IMR-90 (cell line): ENCODE measurements at regions not wholly inside any gene's neighbourhood (a gene's known extent, or its start where the extent isn't known, plus 50 kb on each side); places are given as distances from the start of the nearest gene placed in this dataset.

Experiments used
- ATAC-seq: fragments of 200-7000 bp; cut with Tn5 transposase; 2 replicates; pipeline ENCODE4 v1.9.1; 2020; ENCODE audit warnings: low read depth, mild to moderate bottlenecking, moderate library complexity
- BruUV-seq: library from RNA; stranded (reverse); fragments of 400-500 nt; replicated peaks from 2 replicates; lab custom pipeline; 2021; lab: Mats Ljungman, UMichigan
- CTCF ChIA-PET: fragments of 300-600 bp; formaldehyde crosslinking; extraction: SDS; loops from one replicate; lab custom pipeline; 2021; ENCODE audit warnings: antibody characterized with exemption; lab: Yijun Ruan, JAX
- POLR2A ChIA-PET: fragments of 300-600 bp; sonication (Branson Sonifier 250); formaldehyde crosslinking; loops from one replicate; lab custom pipeline; 2022; ENCODE audit warnings: antibody characterized with exemption; ENCODE audit not compliant: unreplicated experiment; lab: Charles Lee
- DNase-seq: peaks from one replicate; pipeline ENCODE4 v3.0.0; 2013
- H2AFZ ChIP-seq: replicated peaks from 2 replicates; pipeline ENCODE3; 2013; ENCODE audit warnings: low read length, mild to moderate bottlenecking; ENCODE audit not compliant: poor library complexity
- H2AK5ac ChIP-seq: 2 replicates; pipeline ENCODE4 v1.6.1; 2013; ENCODE audit warnings: low read depth, low read length, inconsistent platforms
- H2AK9ac ChIP-seq: replicated peaks from 2 replicates; pipeline ENCODE3; 2013; ENCODE audit warnings: mild to moderate bottlenecking, low read depth, low read length, moderate library complexity; ENCODE audit not compliant: poor library complexity
- H2BK120ac ChIP-seq: 2 replicates; pipeline ENCODE4 v1.6.1; 2013; ENCODE audit warnings: low read depth, low read length, inconsistent platforms
- H2BK15ac ChIP-seq: 3 replicates; pipeline ENCODE4 v1.6.1; 2013; ENCODE audit warnings: low read depth, low read length, inconsistent platforms
- H2BK20ac ChIP-seq: 2 replicates; pipeline ENCODE4 v1.6.1; 2013; ENCODE audit warnings: low read depth, mild to moderate bottlenecking, inconsistent platforms, low read length, moderate library complexity
- H2BK5ac ChIP-seq: 2 replicates; pipeline ENCODE4 v1.6.1; 2013; ENCODE audit warnings: mild to moderate bottlenecking, low read depth, low read length, inconsistent platforms; ENCODE audit not compliant: poor library complexity, severe bottlenecking
- H3K14ac ChIP-seq: replicated peaks from 2 replicates; pipeline ENCODE4 v1.6.1; 2013; ENCODE audit warnings: low read depth, low read length, inconsistent platforms
- H3K18ac ChIP-seq: 2 replicates; pipeline ENCODE4 v1.6.1; 2013; ENCODE audit warnings: low read depth, low read length, control low read depth
- H3K23ac ChIP-seq: 2 replicates; pipeline ENCODE4 v1.6.1; 2013; ENCODE audit warnings: low read depth, low read length, inconsistent platforms
- H3K27ac ChIP-seq: 2 replicates; pipeline ENCODE4 v1.5.1; 2013; ENCODE audit warnings: mild to moderate bottlenecking, control low read depth, low read length; ENCODE audit not compliant: insufficient read depth
- H3K27me3 ChIP-seq: 2 replicates; pipeline ENCODE4 v1.6.1; 2013; ENCODE audit warnings: low read length; ENCODE audit not compliant: control insufficient read depth, insufficient read depth
- H3K36me3 ChIP-seq: 2 replicates; pipeline ENCODE4 v1.6.1; 2013; ENCODE audit warnings: low read length, mixed read lengths; ENCODE audit not compliant: control insufficient read depth, insufficient read depth
- H3K4ac ChIP-seq: 2 replicates; pipeline ENCODE4 v1.6.1; 2013; ENCODE audit warnings: low read depth, low read length, inconsistent platforms
- H3K4me1 ChIP-seq: 2 replicates; pipeline ENCODE4 v1.6.1; 2013; ENCODE audit warnings: low read length, mixed read lengths; ENCODE audit not compliant: control insufficient read depth, insufficient read depth
- H3K4me2 ChIP-seq: 2 replicates; pipeline ENCODE4 v1.6.1; 2013; ENCODE audit warnings: low read depth, mild to moderate bottlenecking, control low read depth, low read length, moderate library complexity
- H3K4me3 ChIP-seq: 2 replicates; pipeline ENCODE4 v1.5.1; 2013; ENCODE audit warnings: low read depth, mild to moderate bottlenecking, control low read depth, low read length, moderate library complexity; ENCODE audit not compliant: insufficient read depth
- H3K56ac ChIP-seq: 2 replicates; pipeline ENCODE4 v1.6.1; 2013; ENCODE audit warnings: low read length, inconsistent platforms; ENCODE audit not compliant: insufficient read depth; ENCODE audit errors: extremely low read depth
- H3K79me1 ChIP-seq, 2 experiments: 2 replicates each; pipeline ENCODE4 v1.6.1; 2013; ENCODE audit warnings: low read length in 2 of 2, inconsistent platforms in 1 of 2, low read depth in 1 of 2
- H3K9ac ChIP-seq: 2 replicates; pipeline ENCODE4 v1.6.1; 2013; ENCODE audit warnings: low read depth, low read length, control low read depth
- H3K9me1 ChIP-seq: 2 replicates; pipeline ENCODE4 v1.6.1; 2013; ENCODE audit warnings: low read length, inconsistent platforms; ENCODE audit not compliant: insufficient read depth
- H3K9me3 ChIP-seq: 2 replicates; pipeline ENCODE4 v1.6.1; 2013; ENCODE audit warnings: low read length; ENCODE audit not compliant: control insufficient read depth, insufficient read depth
- H4K20me1 ChIP-seq: 2 replicates; pipeline ENCODE4 v1.6.1; 2013; ENCODE audit warnings: low read length, inconsistent platforms; ENCODE audit not compliant: insufficient read depth
- H4K5ac ChIP-seq: 2 replicates; pipeline ENCODE4 v1.6.1; 2013; ENCODE audit warnings: mild to moderate bottlenecking, low read depth, low read length, control low read depth
- H4K8ac ChIP-seq, 2 experiments: 2 replicates each; pipeline ENCODE4 v1.6.1; 2013; ENCODE audit warnings: low read depth in 2 of 2, low read length in 2 of 2, control low read depth in 1 of 2, inconsistent platforms in 1 of 2
- H4K91ac ChIP-seq: 2 replicates; pipeline ENCODE4 v1.6.1; 2013; ENCODE audit warnings: low read depth, low read length, inconsistent platforms; ENCODE audit not compliant: insufficient read depth
- POLR2A ChIP-seq: IDR thresholded peaks from 2 replicates; pipeline ENCODE4 v1.6.1; 2012; ENCODE audit warnings: mild to moderate bottlenecking, low read depth, low read length
- WGBS, 2 experiments: methylation state at CpG; one replicate each; pipeline versions ENCODE4 v1.1.5 to v1.1.7; 2013; ENCODE audit warnings: missing lambda C conversion rate in 2 of 2; ENCODE audit not compliant: insufficient read length in 1 of 2; ENCODE audit errors: extremely low coverage in 2 of 2; 5-methylcytosine and 5-hydroxymethylcytosine counted together
- dilution Hi-C: fragments of 300-500 bp; cut with HindIII; formaldehyde crosslinking; loops from one replicate; pipeline ENCODE4 v1.14.3; 2018; ENCODE audit warnings: low sequenced_read_pairs; ENCODE audit not compliant: unreplicated experiment
- in situ Hi-C: fragments of 300-500 bp; cut with MboI; formaldehyde crosslinking; loops from 3 replicates; pipeline ENCODE4 v1.14.3; 2019; ENCODE audit warnings: low sequenced_read_pairs, inconsistent platforms, mixed read lengths
- intact Hi-C: fragments of 100-400 bp; cut with micrococcal nuclease; formaldehyde crosslinking; loops from 2 replicates; pipeline ENCODE4 v1.10.0; 2022

GRCh38 chr6:40791004-40791403 lies 203.8 kb upstream of the LRFN2 start:
- ChIA-PET POLR2A (no interaction called here), CTCF (no interaction called here)
- no peak for DNase-seq
- no peak overlapping the region for H3K4ac ChIP-seq
- no peak overlapping the region for H3K27ac ChIP-seq
- H2AK5ac ChIP-seq: no peak overlapping the region
- no peak overlapping the region for H2BK15ac ChIP-seq
- no peak overlapping the region for H2BK20ac ChIP-seq
- H3K4me1 ChIP-seq: no peaks in the 10 kb centered on the region
- H3K23ac ChIP-seq: no peak overlapping the region
- no peak overlapping the region for H2AK9ac ChIP-seq
- H3K4me3 ChIP-seq: no peak overlapping the region
- in situ Hi-C loops (no loop called here), intact Hi-C loops (no loop called here), dilution Hi-C loops (no loop called here)
- no peak overlapping the region for H4K91ac ChIP-seq
- H2BK120ac ChIP-seq: no peak overlapping the region
- BruUV-seq: no TSS peak
- H3K18ac ChIP-seq: no peak overlapping the region
- WGBS, 2 experiments: 35% methylated on average over 2 of the region's 4 CpGs; no CpG with 5 or more reads in 1 of the 2 experiments
- H2BK5ac ChIP-seq: no peak overlapping the region
- H2AFZ ChIP-seq: no peak overlapping the region
- no peak overlapping the region for H4K5ac ChIP-seq
- peaks cover 3% of the 10 kb centered on the region; the same call in 1 of the 2 replicates for H3K27me3 ChIP-seq
- no peak overlapping the region for H3K56ac ChIP-seq
- no peaks in the 10 kb centered on the region; the same call in 1 of the 2 replicates for H4K20me1 ChIP-seq
- H3K14ac ChIP-seq: no peak overlapping the region
- TF ChIP-seq POLR2A: no peak
- H3K4me2 ChIP-seq: no peak overlapping the region
- no peak overlapping the region for H4K8ac ChIP-seq
- no peak overlapping the region for H3K9ac ChIP-seq
- H3K79me1 ChIP-seq: no peaks in the 10 kb centered on the region
- no peaks in the 10 kb centered on the region for H3K9me3 ChIP-seq
- ATAC-seq: no peak
- no peaks in the 10 kb centered on the region for H3K9me1 ChIP-seq
- H3K36me3 ChIP-seq: no peaks in the 10 kb centered on the region
